ENCODE measurements at regions not wholly inside any gene's neighbourhood (a gene's known extent, or its start where the extent isn't known, plus 50 kb on each side); places are given as distances from the start of the nearest gene placed in this dataset.

DNA sequence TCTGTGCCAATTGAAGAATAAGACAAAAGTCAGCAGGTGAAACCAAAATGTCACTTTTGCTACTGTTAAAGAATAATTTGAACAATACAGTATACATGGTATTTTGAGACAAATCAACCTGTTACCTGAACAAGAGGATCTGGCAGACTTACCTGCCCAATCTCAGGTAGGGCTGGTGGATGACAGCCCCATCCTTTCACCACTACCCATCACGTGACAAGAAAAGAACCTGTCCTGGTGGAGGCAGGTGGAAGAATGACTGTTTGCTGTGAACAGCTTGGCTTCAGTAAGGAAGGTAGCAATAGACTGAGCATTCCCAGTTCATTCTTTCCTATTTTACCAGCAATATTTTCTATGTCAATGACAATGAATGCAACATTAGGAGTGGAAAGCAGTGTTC is 349.6 kb downstream of the GPATCH2 start:
- TF ChIP-seq, protein P1, sequence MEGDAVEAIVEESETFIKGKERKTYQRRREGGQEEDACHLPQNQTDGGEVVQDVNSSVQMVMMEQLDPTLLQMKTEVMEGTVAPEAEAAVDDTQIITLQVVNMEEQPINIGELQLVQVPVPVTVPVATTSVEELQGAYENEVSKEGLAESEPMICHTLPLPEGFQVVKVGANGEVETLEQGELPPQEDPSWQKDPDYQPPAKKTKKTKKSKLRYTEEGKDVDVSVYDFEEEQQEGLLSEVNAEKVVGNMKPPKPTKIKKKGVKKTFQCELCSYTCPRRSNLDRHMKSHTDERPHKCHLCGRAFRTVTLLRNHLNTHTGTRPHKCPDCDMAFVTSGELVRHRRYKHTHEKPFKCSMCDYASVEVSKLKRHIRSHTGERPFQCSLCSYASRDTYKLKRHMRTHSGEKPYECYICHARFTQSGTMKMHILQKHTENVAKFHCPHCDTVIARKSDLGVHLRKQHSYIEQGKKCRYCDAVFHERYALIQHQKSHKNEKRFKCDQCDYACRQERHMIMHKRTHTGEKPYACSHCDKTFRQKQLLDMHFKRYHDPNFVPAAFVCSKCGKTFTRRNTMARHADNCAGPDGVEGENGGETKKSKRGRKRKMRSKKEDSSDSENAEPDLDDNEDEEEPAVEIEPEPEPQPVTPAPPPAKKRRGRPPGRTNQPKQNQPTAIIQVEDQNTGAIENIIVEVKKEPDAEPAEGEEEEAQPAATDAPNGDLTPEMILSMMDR (IDR thresholded peaks at IDR 0.05): no peak
- TF ChIP-seq POLR2A (IDR thresholded peaks at IDR 0.05) (no peak), POLR2AphosphoS5 (IDR thresholded peaks at IDR 0.05) (no peak)

All from prostate gland (tissue), 2 donors.